Amniotic stem cell (primary cell): ENCODE measurements at regions not wholly inside any gene's neighbourhood (a gene's known extent, or its start where the extent isn't known, plus 50 kb on each side); places are given as distances from the start of the nearest gene placed in this dataset.

Experiments used
- DNase-seq: peaks from one replicate; lab custom pipeline; 2025; lab: John Stamatoyannopoulos, UW

- no peak for DNase-seq
Measured at GRCh38 chr5:87949676-87950631, 318.7 kb downstream of the TMEM161B start.

GRCh38 chr5:87948486-87948885 lies 320.2 kb downstream of the TMEM161B start:
- DNase-seq: no peak

GRCh38 chr5:87946271-87946670 lies 322.4 kb downstream of the TMEM161B start:
- no peak for DNase-seq

GRCh38 chr5:87945286-87945650 lies 323.4 kb downstream of the TMEM161B start:
- DNase-seq: no peak

- DNase-seq: no peak
Measured at GRCh38 chr5:87944553-87945285, 323.9 kb downstream of the TMEM161B start.

GRCh38 chr5:87940775-87941174 lies 327.9 kb downstream of the TMEM161B start:
- DNase-seq: no peak

- DNase-seq: no peak
Measured at GRCh38 chr5:87936667-87937066, 332.0 kb downstream of the TMEM161B start.

- no peak for DNase-seq
Measured at GRCh38 chr5:87924436-87924835, 344.2 kb downstream of the TMEM161B start.

GRCh38 chr5:87916320-87916719 lies 352.3 kb downstream of the TMEM161B start:
- no peak for DNase-seq

GRCh38 chr5:87912419-87912818 lies 356.2 kb downstream of the TMEM161B start:
- no peak for DNase-seq

- no peak for DNase-seq
Measured at GRCh38 chr5:87909382-87909781, 359.3 kb downstream of the TMEM161B start.

GRCh38 chr5:87906962-87907361 lies 361.7 kb downstream of the TMEM161B start:
- DNase-seq: no peak

- no peak for DNase-seq
Measured at GRCh38 chr5:87900419-87900818, 368.2 kb downstream of the TMEM161B start.

GRCh38 chr5:87899721-87900131 lies 368.9 kb downstream of the TMEM161B start:
- DNase-seq: no peak

- no peak for DNase-seq
Measured at GRCh38 chr5:87899208-87899661, 369.4 kb downstream of the TMEM161B start.

GRCh38 chr5:87898574-87898973 lies 370.1 kb downstream of the TMEM161B start:
- no peak for DNase-seq

- DNase-seq: no peak
Measured at GRCh38 chr5:87888139-87888538, 380.5 kb downstream of the TMEM161B start.

GRCh38 chr5:87887247-87887646 lies 381.4 kb downstream of the TMEM161B start:
- DNase-seq: no peak

GRCh38 chr5:87886164-87886563 lies 382.5 kb downstream of the TMEM161B start:
- no peak for DNase-seq

- DNase-seq: no peak
Measured at GRCh38 chr5:87885758-87886157, 382.9 kb downstream of the TMEM161B start.

GRCh38 chr5:87877495-87877894 lies 391.1 kb downstream of the TMEM161B start:
- DNase-seq: no peak

GRCh38 chr5:87877023-87877422 lies 391.6 kb downstream of the TMEM161B start:
- no peak for DNase-seq

- DNase-seq: no peak
Measured at GRCh38 chr5:87876616-87877015, 392.0 kb downstream of the TMEM161B start.
